HCT116 (cell line): ENCODE measurements at regions not wholly inside any gene's neighbourhood (a gene's known extent, or its start where the extent isn't known, plus 50 kb on each side); places are given as distances from the start of the nearest gene placed in this dataset.

Source experiments
- ATAC-seq: fragments of 200-7000 bp; cut with Tn5 transposase; 2 replicates; pipeline ENCODE4 v1.9.1; 2020; ENCODE audit warnings: mild to moderate bottlenecking, moderate library complexity
- BruUV-seq: library from RNA; stranded (reverse); fragments of 400-500 nt; replicated peaks from 2 replicates; lab custom pipeline; 2021; lab: Mats Ljungman, UMichigan
- CTCF ChIA-PET: fragments of 300-600 bp; sonication (Branson Sonifier 250); formaldehyde crosslinking; loops from one replicate; lab custom pipeline; 2021; ENCODE audit warnings: antibody characterized with exemption; lab: Charles Lee
- POLR2A ChIA-PET: fragments of 300-600, 350-600 bp; sonication (Branson Sonifier 250); formaldehyde crosslinking; loops from one replicate; lab custom pipeline; 2021; ENCODE audit warnings: antibody characterized with exemption; lab: Charles Lee
- RAD21 ChIA-PET, 2 experiments: fragments of 300-600 bp; sonication (Branson Sonifier 250); formaldehyde crosslinking; loops; one replicate each; lab custom pipeline; 2023; ENCODE audit warnings: low total read pairs in 2 of 2; ENCODE audit not compliant: uncharacterized antibody in 2 of 2, unreplicated experiment in 2 of 2, low non-redundant PET in 1 of 2; lab: Charles Lee
- DNase-seq: peaks from one replicate; pipeline ENCODE4 v3.0.0-alpha.2; 2010; ENCODE audit warnings: low read depth, low spot score
- H2AFZ ChIP-seq: fragments of 200-600 bp; shearing (Covaris generic), sonication (generic); 2 replicates; pipeline ENCODE4 v1.6.1; 2017; ENCODE audit warnings: low read depth, mixed run types, mixed read lengths, antibody characterized with exemption, low read length; ENCODE audit not compliant: poor library complexity, severe bottlenecking
- H3K27ac ChIP-seq: 2 replicates; pipeline ENCODE4 v1.5.1; 2012; ENCODE audit warnings: low read depth, low read length
- H3K27me3 ChIP-seq: fragments of 200-600 bp; sonication (generic); 2 replicates; pipeline ENCODE4 v1.6.1; 2016; ENCODE audit warnings: mixed run types, low read length, mixed read lengths; ENCODE audit not compliant: insufficient read depth
- H3K36me3 ChIP-seq, 2 experiments: fragments of 200-500 bp in 1 of 2; fragments of 200-600 bp in 1 of 2; sonication (Bioruptor generic) in 1 of 2; sonication (generic) in 1 of 2; 2 replicates each; pipeline versions ENCODE4 v1.5.1 to v1.6.1; 2014 to 2016; ENCODE audit warnings: low read length in 2 of 2, inconsistent platforms in 1 of 2, mixed read lengths in 1 of 2, mixed run types in 1 of 2; ENCODE audit not compliant: insufficient read depth in 2 of 2, control insufficient read depth in 1 of 2
- H3K4me1 ChIP-seq, 2 experiments: fragments of 200-600 bp in 1 of 2; sonication (generic) in 1 of 2; 2 replicates each; pipeline versions ENCODE4 v1.5.1 to v1.6.1; 2012 to 2017; ENCODE audit warnings: low read length in 2 of 2, inconsistent platforms in 1 of 2, mild to moderate bottlenecking in 1 of 2, mixed read lengths in 1 of 2, mixed run types in 1 of 2, moderate library complexity in 1 of 2; ENCODE audit not compliant: insufficient read depth in 2 of 2, control insufficient read depth in 1 of 2
- H3K4me2 ChIP-seq: fragments of 200-600 bp; sonication (generic); 2 replicates; pipeline ENCODE4 v1.6.1; 2017; ENCODE audit warnings: mixed run types, low read length, mixed read lengths
- H3K4me3 ChIP-seq, 2 experiments: fragments of 200-600 bp in 1 of 2; sonication (generic) in 1 of 2; replicated peaks in 1 of 2; 2 replicates each; pipeline ENCODE4 v1.5.1; 2011 to 2016; ENCODE audit warnings: low read length in 2 of 2, control low read depth in 1 of 2, low read depth in 1 of 2, mild to moderate bottlenecking in 1 of 2, mixed read lengths in 1 of 2, mixed run types in 1 of 2
- H3K79me2 ChIP-seq: fragments of 200-600 bp; sonication (generic); 2 replicates; pipeline ENCODE4 v1.6.1; 2017; ENCODE audit warnings: mild to moderate bottlenecking, mixed run types, low read length, moderate library complexity, mixed read lengths; ENCODE audit not compliant: insufficient read depth
- H3K9ac ChIP-seq: fragments of 200-600 bp; sonication (generic); 2 replicates; pipeline ENCODE4 v1.6.1; 2016; ENCODE audit warnings: low read length, mixed read lengths
- H3K9me2 ChIP-seq: fragments of 200-600 bp; sonication (generic), shearing (Covaris generic); 2 replicates; pipeline ENCODE4 v1.6.1; 2017; ENCODE audit warnings: mixed run types, mild to moderate bottlenecking, moderate library complexity; ENCODE audit not compliant: insufficient read depth
- H3K9me3 ChIP-seq, 2 experiments: fragments of 200-500 bp in 1 of 2; fragments of 200-600 bp in 1 of 2; sonication (Bioruptor generic) in 1 of 2; sonication (generic) in 1 of 2; 2 replicates each; pipeline ENCODE4 v1.6.1; 2014 to 2017; ENCODE audit warnings: low read length in 2 of 2, mixed read lengths in 2 of 2, inconsistent platforms in 1 of 2, low read depth in 1 of 2, mild to moderate bottlenecking in 1 of 2, mixed run types in 1 of 2, moderate library complexity in 1 of 2; ENCODE audit not compliant: control insufficient read depth in 1 of 2, insufficient read depth in 1 of 2
- H4K20me1 ChIP-seq: fragments of 200-600 bp; sonication (generic), shearing (Covaris generic); 2 replicates; pipeline ENCODE4 v1.6.1; 2017; ENCODE audit warnings: mixed run types, mild to moderate bottlenecking, moderate library complexity; ENCODE audit not compliant: insufficient read depth
- CBX3 ChIP-seq: IDR thresholded peaks from 2 replicates; pipeline ENCODE4 v1.6.1; 2012; ENCODE audit warnings: low read depth
- CEBPB ChIP-seq: IDR thresholded peaks from 2 replicates; pipeline ENCODE4 v1.6.1; 2012; ENCODE audit warnings: low read depth
- EGR1 ChIP-seq: IDR thresholded peaks from 2 replicates; pipeline ENCODE4 v1.6.1; 2012; ENCODE audit warnings: low read depth
- ELF1 ChIP-seq: IDR thresholded peaks from 2 replicates; pipeline ENCODE4 v1.6.1; 2012; ENCODE audit warnings: low read depth, borderline replicate concordance
- EZH2phosphoT487 ChIP-seq: fragments of 200-600 bp; IDR thresholded peaks from 2 replicates; pipeline ENCODE4 v1.6.1; 2018; ENCODE audit warnings: antibody characterized with exemption, borderline replicate concordance
- FOSL1 ChIP-seq: IDR thresholded peaks from 2 replicates; pipeline ENCODE4 v1.6.1; 2012; ENCODE audit warnings: low read depth
- JUND ChIP-seq: IDR thresholded peaks from 2 replicates; pipeline ENCODE4 v1.6.1; 2012
- POLR2A ChIP-seq: IDR thresholded peaks from 2 replicates; pipeline ENCODE4 v1.7.0; 2011; ENCODE audit warnings: borderline replicate concordance; ENCODE audit not compliant: insufficient read depth, insufficient read length; ENCODE audit errors: extremely low read depth
- POLR2AphosphoS5 ChIP-seq: IDR thresholded peaks from 2 replicates; pipeline ENCODE4 v1.6.1; 2011; ENCODE audit warnings: mild to moderate bottlenecking, low read depth, low read length, moderate library complexity
- RAD21 ChIP-seq: IDR thresholded peaks from 2 replicates; pipeline ENCODE4 v1.6.1; 2012; ENCODE audit warnings: low read depth, mild to moderate bottlenecking
- SIN3A ChIP-seq: IDR thresholded peaks from 2 replicates; pipeline ENCODE4 v1.6.1; 2012; ENCODE audit warnings: low read depth
- SP1 ChIP-seq: IDR thresholded peaks from 2 replicates; pipeline ENCODE4 v1.6.1; 2012; ENCODE audit warnings: low read depth
- SRF ChIP-seq: IDR thresholded peaks from 2 replicates; pipeline ENCODE4 v1.6.1; 2012; ENCODE audit warnings: low read depth
- ZFX ChIP-seq: fragments of 450-650 bp; IDR thresholded peaks from 2 replicates; pipeline ENCODE4 v1.6.1; 2017
- ZNF274 ChIP-seq: fragments of 200-500 bp; sonication (Bioruptor generic); IDR thresholded peaks from 2 replicates; pipeline ENCODE4 v1.6.1; 2014; ENCODE audit warnings: mild to moderate bottlenecking, low read depth, low read length, inconsistent platforms
- intact Hi-C: fragments of 100-400 bp; cut with micrococcal nuclease; formaldehyde crosslinking; loops from 2 replicates; pipeline ENCODE4 v1.10.0; 2022
- TF ChIP-seq, protein P1 (sequence below): IDR thresholded peaks from 2 replicates; pipeline ENCODE4 v1.6.1; 2012
- TF ChIP-seq, protein P2 (sequence below), 3 experiments: fragments of 200-600 bp in 1 of 3; sonication (generic) in 1 of 3; IDR thresholded peaks in 2 of 3; conservative IDR thresholded peaks in 1 of 3; 2 replicates each; pipeline ENCODE4 v1.5.1; 2012 to 2017; ENCODE audit warnings: low read depth in 2 of 3, low read length in 2 of 3, antibody characterized with exemption in 1 of 3, borderline replicate concordance in 1 of 3, control low read depth in 1 of 3, mild to moderate bottlenecking in 1 of 3, mixed read lengths in 1 of 3, mixed run types in 1 of 3, moderate library complexity in 1 of 3; ENCODE audit not compliant: insufficient read depth in 1 of 3
- TF ChIP-seq, protein P3 (sequence below): IDR thresholded peaks from 2 replicates; pipeline ENCODE4 v1.6.1; 2012
- TF ChIP-seq, protein P4 (sequence below): IDR thresholded peaks from 2 replicates; pipeline ENCODE4 v1.6.1; 2011; ENCODE audit warnings: mild to moderate bottlenecking, low read length, moderate library complexity; ENCODE audit not compliant: insufficient replicate concordance; ENCODE audit errors: extremely low read depth

DNA sequence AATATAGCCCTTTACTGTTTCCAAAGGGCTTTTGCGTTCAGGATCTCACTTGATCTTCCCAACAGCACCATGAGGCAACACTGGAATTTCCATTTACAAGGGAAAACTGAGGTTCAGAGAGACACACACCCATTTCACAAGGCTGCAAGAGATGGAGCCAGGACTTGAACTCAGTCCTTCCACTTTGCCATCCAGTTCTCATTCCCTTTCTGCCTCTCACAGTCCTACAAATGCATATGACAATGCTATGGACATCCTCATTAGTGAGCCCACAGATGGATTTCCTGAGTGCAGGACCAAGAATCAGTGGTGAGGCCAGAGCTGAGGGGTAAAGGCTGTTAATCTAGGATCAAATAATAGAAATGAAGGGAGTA, 136.1 kb upstream of the MYCN start:
- Histone ChIP-seq H3K9me3 (no peaks in the 10 kb centered on the region), H3K9me2 (no peaks in the 10 kb centered on the region), H3K27me3 (peaks cover 13% of the 10 kb centered on the region; the same call in 1 of the 2 replicates), H2AFZ (no peak overlapping the region), H4K20me1 (no peaks in the 10 kb centered on the region), H3K4me2 (no peak overlapping the region), H3K4me1 (0 out of 4 replicates have a peak, but pooled peaks cover 0 to under 1% of the 10 kb centered on the region in 2 experiments), H3K27ac (no peak overlapping the region), H3K36me3 (no peaks in the 10 kb centered on the region), H3K4me3 (no peak overlapping the region), H3K79me2 (no peaks in the 10 kb centered on the region), H3K9ac (no peak overlapping the region)
- CTCF ChIA-PET, result no interaction called here
- no peak for DNase-seq
- POLR2A ChIA-PET, result no interaction called here
- no TSS peak for BruUV-seq
- RAD21 ChIA-PET, result no interaction called here
- TF ChIP-seq EGR1 (no peak), JUND (no peak)
- TF ChIP-seq, protein P1, sequence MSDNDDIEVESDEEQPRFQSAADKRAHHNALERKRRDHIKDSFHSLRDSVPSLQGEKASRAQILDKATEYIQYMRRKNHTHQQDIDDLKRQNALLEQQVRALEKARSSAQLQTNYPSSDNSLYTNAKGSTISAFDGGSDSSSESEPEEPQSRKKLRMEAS, result no peak
- intact Hi-C loops, result no loop called here
- ATAC-seq, result no peak

DNA sequence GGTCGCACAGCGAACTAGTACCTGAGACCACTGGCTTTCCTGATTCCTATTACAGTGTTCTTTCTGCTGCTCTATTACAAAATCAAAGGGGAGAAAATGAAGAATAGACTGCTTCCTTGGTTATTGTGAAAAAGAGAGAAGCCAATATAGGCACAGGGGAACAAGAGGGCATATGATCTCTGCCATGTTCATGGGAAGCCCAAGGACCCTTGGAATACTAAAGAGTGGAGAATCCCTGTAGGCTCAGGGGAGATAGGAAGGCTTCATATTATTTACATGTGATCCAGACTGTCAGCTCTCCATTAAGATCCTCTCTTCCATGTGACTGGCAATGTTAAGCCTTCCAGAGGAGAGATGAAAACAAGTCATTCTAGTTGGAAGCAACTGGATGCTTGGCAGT, 135.7 kb upstream of the MYCN start:
- Histone ChIP-seq H3K4me3 (no peak overlapping the region), H3K36me3 (no peaks in the 10 kb centered on the region), H3K9ac (no peak overlapping the region), H3K27me3 (peaks cover 13% of the 10 kb centered on the region; the same call in 1 of the 2 replicates), H3K79me2 (no peaks in the 10 kb centered on the region), H3K4me1 (no peaks in the 10 kb centered on the region), H2AFZ (no peak overlapping the region), H4K20me1 (no peaks in the 10 kb centered on the region), H3K27ac (no peak overlapping the region), H3K9me3 (no peaks in the 10 kb centered on the region), H3K4me2 (no peak overlapping the region), H3K9me2 (no peaks in the 10 kb centered on the region)
- DNase-seq, result no peak
- POLR2A ChIA-PET, result no interaction called here
- RAD21 ChIA-PET, result no interaction called here
- BruUV-seq, result no TSS peak
- ATAC-seq, result no peak
- CTCF ChIA-PET, result no interaction called here
- intact Hi-C loops, result no loop called here
- no peak for TF ChIP-seq JUND
- TF ChIP-seq, protein P2, sequence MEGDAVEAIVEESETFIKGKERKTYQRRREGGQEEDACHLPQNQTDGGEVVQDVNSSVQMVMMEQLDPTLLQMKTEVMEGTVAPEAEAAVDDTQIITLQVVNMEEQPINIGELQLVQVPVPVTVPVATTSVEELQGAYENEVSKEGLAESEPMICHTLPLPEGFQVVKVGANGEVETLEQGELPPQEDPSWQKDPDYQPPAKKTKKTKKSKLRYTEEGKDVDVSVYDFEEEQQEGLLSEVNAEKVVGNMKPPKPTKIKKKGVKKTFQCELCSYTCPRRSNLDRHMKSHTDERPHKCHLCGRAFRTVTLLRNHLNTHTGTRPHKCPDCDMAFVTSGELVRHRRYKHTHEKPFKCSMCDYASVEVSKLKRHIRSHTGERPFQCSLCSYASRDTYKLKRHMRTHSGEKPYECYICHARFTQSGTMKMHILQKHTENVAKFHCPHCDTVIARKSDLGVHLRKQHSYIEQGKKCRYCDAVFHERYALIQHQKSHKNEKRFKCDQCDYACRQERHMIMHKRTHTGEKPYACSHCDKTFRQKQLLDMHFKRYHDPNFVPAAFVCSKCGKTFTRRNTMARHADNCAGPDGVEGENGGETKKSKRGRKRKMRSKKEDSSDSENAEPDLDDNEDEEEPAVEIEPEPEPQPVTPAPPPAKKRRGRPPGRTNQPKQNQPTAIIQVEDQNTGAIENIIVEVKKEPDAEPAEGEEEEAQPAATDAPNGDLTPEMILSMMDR (IDR thresholded peaks at IDR 0.05 in 2 of 3, conservative IDR thresholded peaks at IDR 0.05 in 1 of 3; ENCODE audit: borderline replicate concordance in 1 of 3, insufficient read depth in 1 of 3, low read depth in 2 of 3, low read length in 2 of 3), result no peak
- no peak for TF ChIP-seq EZH2phosphoT487
- TF ChIP-seq POLR2A, result no peak
- TF ChIP-seq FOSL1, result no peak
- no peak for TF ChIP-seq RAD21
- TF ChIP-seq, protein P1, result no peak
- no peak for TF ChIP-seq SIN3A
- no peak for TF ChIP-seq SRF
- TF ChIP-seq, protein P3, sequence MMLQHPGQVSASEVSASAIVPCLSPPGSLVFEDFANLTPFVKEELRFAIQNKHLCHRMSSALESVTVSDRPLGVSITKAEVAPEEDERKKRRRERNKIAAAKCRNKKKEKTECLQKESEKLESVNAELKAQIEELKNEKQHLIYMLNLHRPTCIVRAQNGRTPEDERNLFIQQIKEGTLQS, result no peak
- TF ChIP-seq EGR1, result no peak
- TF ChIP-seq ZNF274, result no peak
- no peak for TF ChIP-seq POLR2AphosphoS5
- no peak for TF ChIP-seq ELF1
- no peak for TF ChIP-seq SP1
- TF ChIP-seq, protein P4, sequence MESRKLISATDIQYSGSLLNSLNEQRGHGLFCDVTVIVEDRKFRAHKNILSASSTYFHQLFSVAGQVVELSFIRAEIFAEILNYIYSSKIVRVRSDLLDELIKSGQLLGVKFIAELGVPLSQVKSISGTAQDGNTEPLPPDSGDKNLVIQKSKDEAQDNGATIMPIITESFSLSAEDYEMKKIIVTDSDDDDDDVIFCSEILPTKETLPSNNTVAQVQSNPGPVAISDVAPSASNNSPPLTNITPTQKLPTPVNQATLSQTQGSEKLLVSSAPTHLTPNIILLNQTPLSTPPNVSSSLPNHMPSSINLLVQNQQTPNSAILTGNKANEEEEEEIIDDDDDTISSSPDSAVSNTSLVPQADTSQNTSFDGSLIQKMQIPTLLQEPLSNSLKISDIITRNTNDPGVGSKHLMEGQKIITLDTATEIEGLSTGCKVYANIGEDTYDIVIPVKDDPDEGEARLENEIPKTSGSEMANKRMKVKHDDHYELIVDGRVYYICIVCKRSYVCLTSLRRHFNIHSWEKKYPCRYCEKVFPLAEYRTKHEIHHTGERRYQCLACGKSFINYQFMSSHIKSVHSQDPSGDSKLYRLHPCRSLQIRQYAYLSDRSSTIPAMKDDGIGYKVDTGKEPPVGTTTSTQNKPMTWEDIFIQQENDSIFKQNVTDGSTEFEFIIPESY, result no peak
- no peak for TF ChIP-seq ZFX
- TF ChIP-seq CEBPB, result no peak
- TF ChIP-seq CBX3, result no peak
